IPS-NIHi7 (cell line): ENCODE measurements at regions not wholly inside any gene's neighbourhood (a gene's known extent, or its start where the extent isn't known, plus 50 kb on each side); places are given as distances from the start of the nearest gene placed in this dataset.

Source experiments
- DNase-seq: peaks from one replicate; pipeline ENCODE4 v3.0.0; 2012; ENCODE audit warnings: mixed read lengths; ENCODE audit errors: extremely low spot score

- peak; percentile 87 for DNase-seq
Measured at GRCh38 chr11:86193297-86194095, 51.1 kb upstream of the EED start.

- DNase-seq, result no peak
Measured at GRCh38 chr11:86192519-86193257, 51.9 kb upstream of the EED start.

- DNase-seq, result no peak
Measured at GRCh38 chr11:86191874-86192273, 52.7 kb upstream of the EED start.

- no peak for DNase-seq
Measured at GRCh38 chr11:86187027-86187426, 57.5 kb upstream of the EED start.

GRCh38 chr11:86186386-86186785 is 58.2 kb upstream of the EED start:
- DNase-seq, result no peak

GRCh38 chr11:86185381-86185750 is 59.2 kb upstream of the EED start:
- DNase-seq, result no peak

GRCh38 chr11:86184728-86185380 is 59.7 kb upstream of the EED start:
- no peak for DNase-seq

GRCh38 chr11:86183694-86184093 is 60.9 kb upstream of the EED start:
- DNase-seq, result no peak

GRCh38 chr11:86182976-86183584 is 61.5 kb upstream of the EED start:
- DNase-seq, result no peak

GRCh38 chr11:86181379-86181778 is 63.2 kb upstream of the EED start:
- DNase-seq, result no peak

- no peak for DNase-seq
Measured at GRCh38 chr11:86180851-86181250, 63.7 kb upstream of the EED start.

- DNase-seq, result no peak
Measured at GRCh38 chr11:86180423-86180822, 64.1 kb upstream of the EED start.

- DNase-seq, result no peak
Measured at GRCh38 chr11:86179646-86180064, 64.9 kb upstream of the EED start.

- DNase-seq, result no peak
Measured at GRCh38 chr11:86177302-86177701, 67.3 kb upstream of the EED start.

- DNase-seq, result no peak
Measured at GRCh38 chr11:86176165-86176884, 68.2 kb upstream of the EED start.

GRCh38 chr11:86175626-86176025 is 68.9 kb upstream of the EED start:
- no peak for DNase-seq

- DNase-seq, result no peak
Measured at GRCh38 chr11:86175191-86175590, 69.4 kb upstream of the EED start.

- no peak for DNase-seq
Measured at GRCh38 chr11:86174101-86175046, 70.2 kb upstream of the EED start.

GRCh38 chr11:86172894-86173293 is 71.7 kb upstream of the EED start:
- DNase-seq, result peak; percentile 32

GRCh38 chr11:86171627-86172026 is 72.9 kb upstream of the EED start:
- no peak for DNase-seq
